Middle frontal gyrus (tissue), 1 donor: ENCODE measurements at regions not wholly inside any gene's neighbourhood (a gene's known extent, or its start where the extent isn't known, plus 50 kb on each side); places are given as distances from the start of the nearest gene placed in this dataset.
"Not testable (repeated sequence)": the region's sequence is repeated elsewhere in the genome, so short reads cannot be mapped to it uniquely, and the experiment has no call there.

Experiments
- DNase-seq: peaks from one replicate; pipeline ENCODE4 v3.0.0-alpha.2; 2015; ENCODE audit warnings: low spot score; ENCODE audit errors: extremely low spot score

- no peak for DNase-seq
These were observed 1349.4 kb downstream of the CDH8 start for GRCh38 chr16:60686824-60687223.

DNA sequence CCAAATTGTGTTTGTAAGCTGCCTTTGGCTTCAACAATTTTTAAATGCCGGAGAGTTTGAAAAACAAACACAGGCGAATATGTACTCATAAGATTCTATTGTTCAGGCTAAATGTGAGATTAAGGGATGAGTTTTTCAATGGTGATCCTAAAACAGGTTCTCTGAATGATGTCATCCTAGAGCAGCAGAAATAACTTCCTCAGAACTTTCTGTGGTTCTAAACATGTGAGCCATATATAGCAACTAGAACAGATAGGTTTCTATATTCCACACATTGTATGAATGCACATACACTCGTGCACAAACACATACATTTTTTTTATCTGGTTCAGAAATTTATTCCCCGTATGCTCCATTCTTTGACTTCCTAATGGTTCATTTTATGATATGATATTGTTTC, 1352.2 kb downstream of the CDH8 start:
- DNase-seq: no peak

GRCh38 chr16:60682219-60682618, 1354.0 kb downstream of the CDH8 start:
- no peak for DNase-seq

DNA sequence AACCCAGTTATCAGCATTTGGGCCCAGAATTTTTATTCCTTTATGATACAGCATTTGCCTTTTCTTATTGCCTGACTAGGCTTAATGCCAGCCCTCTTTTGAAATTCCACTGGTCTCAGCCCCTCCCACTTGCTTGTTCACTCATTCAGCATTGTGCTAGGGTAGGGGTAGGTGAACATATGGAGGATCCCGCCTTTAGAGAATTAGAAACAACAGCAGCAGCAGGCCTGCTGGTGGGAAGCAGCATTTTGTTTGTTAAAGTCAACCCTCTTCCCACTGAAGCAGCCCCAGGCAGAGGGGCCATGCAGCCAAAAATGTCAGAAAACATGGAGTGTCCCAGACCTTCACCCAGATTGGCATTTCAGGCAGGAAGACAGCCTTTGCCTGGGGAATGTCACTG, 1355.2 kb downstream of the CDH8 start:
- no peak for DNase-seq

DNA sequence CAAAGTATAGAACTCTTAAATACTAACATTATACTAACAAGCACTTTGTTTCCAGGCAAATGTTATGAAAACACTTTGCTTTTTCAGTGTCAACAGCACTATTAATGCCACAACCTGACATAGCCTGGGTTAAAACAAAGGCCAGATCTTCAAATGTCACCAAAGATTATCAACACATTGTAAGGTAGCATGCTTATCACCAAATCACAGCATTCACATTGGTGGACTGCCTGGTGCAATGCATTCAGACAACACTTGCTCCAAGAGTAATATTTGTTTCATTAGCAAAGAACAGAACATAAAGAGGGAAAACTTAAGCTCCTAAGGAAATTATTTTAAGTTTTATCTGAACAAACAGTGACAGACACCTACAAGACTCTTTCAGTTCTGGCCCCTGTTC, 1361.2 kb downstream of the CDH8 start:
- DNase-seq: no peak

DNA sequence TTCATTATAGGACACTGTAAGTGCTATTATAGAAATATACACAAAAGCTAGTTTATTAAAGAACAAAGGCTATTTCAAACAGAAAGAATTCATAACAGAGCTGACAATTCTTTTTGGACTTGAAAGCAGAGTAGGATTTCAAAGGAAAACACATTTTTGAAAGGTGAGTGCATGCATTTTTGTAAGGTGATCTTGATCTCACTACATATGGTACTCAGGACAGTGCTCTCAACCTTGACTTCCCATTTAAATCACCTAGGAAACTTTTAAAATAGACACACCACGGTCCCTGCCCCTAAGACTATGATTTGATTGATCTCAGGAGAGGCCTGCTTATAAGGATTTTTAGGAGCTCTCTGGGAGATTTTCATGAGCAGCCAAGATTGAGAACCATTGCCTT, 1362.0 kb downstream of the CDH8 start:
- DNase-seq: no peak

DNA sequence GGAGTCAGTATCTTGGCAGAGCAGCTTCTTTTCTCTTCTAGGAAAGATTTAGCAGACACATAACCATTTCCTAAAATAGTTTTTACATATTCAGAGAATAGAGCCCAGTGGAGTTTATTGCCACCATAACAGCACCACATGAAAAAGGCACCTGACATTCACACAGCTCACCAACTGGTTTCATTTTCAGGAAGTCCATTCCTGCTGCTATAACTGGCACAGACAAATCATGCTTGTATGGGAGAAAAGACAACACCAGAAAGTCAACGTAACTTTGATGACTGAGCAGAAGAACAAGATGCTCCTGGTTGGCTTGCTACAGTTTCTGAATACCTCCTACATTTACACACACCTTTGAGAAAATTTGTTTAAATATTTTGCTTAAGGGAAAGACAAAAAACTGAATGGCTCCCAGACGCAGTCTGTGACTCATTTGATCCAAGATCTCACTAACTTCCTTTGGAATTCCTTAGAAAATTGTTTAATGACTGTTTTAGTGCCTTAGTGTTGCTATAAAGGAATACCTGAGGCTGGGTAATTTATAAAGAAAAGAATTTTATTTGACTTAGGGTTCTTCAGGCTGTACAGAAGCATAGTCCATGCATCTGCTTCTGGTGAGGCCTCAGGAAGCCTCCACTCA, 1380.6 kb downstream of the CDH8 start:
- DNase-seq: no peak

- no peak for DNase-seq
These were observed 1384.9 kb downstream of the CDH8 start for GRCh38 chr16:60651346-60651745.

- no peak for DNase-seq
These were observed 1387.9 kb downstream of the CDH8 start for GRCh38 chr16:60648290-60648689.

DNA sequence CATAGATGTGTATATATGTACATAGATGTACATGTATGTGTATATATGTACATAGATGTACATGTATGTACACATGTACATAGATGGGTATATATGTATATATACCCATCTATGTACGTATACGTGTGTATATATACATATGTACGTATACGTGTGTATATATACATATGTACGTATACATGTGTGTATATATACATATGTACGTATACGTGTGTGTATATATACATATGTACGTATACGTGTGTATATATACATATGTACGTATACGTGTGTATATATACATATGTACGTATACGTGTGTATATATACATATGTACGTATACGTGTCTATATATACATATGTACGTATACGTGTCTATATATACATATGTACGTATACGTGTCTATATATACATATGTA, 1388.8 kb downstream of the CDH8 start:
- not testable (repeated sequence) for DNase-seq

- DNase-seq: no peak
These were observed 1389.6 kb downstream of the CDH8 start for GRCh38 chr16:60646631-60647030.

DNA sequence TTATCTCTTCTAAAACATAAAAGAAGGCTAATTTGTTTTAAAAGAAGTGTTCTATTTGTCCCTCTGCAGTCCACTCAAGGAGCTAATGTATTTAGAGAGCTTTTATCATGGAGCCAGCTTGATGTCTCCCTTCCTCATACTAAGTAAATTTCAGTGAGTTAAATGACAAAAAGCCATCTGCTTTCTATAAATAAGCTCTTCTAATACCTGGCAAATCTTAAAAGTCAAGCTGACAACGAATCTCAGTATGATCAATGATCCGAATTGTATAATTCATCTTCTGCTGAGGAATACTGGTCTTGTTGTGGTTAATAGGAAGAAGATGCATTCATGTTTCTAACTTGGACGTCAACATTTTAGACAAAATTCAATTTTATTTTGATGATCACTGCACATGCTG, 1390.7 kb downstream of the CDH8 start:
- no peak for DNase-seq

DNA sequence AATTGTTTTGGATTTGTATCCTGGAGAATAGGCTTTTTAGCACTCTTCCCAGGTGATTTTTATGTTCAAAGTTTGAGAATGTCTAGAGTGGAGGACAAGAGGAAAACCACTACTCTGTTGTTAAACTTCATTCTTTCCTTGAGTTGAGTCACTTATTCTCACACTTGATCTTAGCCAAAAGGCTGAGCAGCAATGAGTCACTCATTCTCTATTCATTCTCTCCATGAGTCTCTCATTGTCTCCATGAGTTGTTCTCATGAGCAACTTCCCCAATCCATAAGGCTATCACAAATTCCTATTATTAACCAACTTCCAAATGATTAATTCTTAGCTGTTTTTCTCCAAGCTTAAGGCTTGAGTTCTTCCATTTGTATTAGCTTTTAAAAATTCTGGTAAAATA, 1393.3 kb downstream of the CDH8 start:
- no peak for DNase-seq

GRCh38 chr16:60641067-60641665, 1395.1 kb downstream of the CDH8 start:
- no peak for DNase-seq

GRCh38 chr16:60640038-60640437, 1396.2 kb downstream of the CDH8 start:
- DNase-seq: no peak

DNA sequence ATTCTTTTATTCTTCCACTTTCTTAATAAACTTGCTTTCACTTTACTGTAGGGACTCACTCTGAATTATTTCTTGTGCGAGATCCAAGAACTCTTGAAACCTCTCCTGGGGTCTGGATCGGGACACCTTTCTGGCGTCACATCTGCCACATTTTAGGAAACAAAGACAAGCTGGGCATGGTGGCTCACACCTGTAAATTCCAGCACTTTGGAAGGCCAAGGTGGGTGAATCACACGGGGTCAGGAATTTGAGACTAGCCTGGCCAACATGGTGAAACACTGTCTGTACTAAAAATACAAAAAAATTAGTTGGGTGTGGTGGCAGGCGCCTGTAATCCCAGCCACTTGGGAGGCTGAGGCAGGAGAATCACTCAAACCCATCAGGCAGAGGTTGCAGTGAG, 1399.6 kb downstream of the CDH8 start:
- DNase-seq: not testable (repeated sequence)

DNA sequence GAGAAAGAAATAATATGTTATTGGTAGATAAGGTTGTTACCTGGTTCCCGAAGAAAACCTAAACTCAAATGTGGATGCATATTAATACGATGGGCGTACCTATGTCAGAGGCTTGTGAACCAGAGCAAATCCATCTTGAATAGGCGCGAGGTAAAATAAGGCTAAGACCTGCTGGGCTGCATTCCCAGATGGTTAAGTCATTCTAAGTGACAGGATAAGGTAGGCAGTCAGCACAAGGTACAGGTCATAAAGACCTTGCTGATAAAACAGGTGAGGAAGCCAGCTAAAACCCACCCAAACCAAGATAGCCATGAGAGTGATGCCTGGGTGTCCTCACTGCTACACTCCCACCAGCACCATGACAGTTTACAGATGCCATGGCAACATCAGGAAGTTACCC, 1400.1 kb downstream of the CDH8 start:
- no peak for DNase-seq

DNA sequence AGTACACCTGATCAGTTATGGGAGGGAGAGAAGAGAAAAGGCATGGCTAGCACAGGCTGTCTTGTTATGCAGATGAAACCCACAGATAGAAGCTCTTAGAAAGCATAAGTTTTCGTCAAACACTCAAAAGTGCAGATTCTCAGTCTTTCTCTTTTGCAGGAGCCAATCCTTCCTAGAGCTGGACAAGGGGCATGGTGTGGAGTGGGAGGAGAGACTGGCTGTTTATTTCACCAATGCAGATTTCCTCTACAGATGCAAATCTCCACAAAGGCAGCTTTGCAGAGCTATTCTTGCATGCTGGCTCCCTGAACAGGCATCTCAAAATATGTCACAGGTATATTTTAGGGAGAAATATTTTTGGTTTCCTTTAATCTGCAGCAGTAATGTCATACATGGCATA, 1400.7 kb downstream of the CDH8 start:
- no peak for DNase-seq

DNA sequence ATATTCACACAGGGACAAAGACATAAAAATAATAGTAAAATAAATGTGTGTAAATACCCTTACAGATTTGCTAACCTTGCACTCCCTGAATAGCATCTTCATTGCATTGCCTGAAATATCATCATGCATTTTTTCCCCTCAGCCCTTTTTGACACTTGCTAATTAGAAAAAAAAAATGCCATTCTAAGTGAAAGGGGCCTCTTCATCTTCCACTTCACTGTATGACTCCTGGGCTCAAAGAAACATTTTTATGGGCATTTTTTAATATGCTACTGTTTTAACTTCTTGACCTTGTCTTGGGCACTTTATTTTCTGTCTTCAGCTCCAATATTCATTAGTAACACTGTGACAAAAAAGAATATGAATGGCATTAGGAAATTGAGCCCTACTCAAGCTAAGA, 1424.4 kb downstream of the CDH8 start:
- no peak for DNase-seq

DNA sequence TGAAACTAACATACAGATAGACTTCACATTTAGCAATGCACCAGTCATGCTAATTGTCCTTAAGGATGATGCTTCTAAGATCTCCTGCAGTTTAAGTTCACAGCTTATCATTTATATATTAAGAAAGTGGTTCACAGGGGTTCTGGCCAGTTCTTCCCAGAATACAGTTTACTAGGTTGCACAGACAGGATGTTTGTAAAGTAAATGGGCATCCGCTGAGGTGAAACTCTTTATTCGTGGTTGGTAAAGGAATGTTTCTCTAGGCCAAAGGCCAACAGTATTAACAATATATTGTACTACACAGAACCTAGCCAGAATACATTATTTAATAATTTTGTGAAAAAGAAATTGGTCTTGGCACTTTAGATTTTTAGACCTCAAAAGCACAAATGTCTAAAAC, 1427.3 kb downstream of the CDH8 start:
- DNase-seq: no peak

DNA sequence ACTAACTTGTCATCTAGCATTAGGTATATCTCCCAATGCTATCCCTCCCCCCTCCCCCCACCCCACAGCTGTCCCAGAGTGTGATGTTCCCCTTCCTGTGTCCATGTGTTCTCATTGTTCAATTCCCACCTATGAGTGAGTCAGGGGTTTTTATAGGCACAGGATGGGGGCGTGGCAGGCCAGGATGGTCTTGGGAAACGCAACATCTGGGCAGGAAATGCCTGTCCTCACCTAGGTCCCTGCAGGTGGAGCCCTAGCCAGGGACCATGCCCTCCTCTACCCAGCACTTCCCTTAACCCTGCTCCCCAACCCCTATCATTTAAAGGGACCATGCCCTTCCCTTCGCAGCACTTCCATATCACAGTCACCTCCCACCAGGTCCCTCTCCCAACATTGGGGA, 1430.6 kb downstream of the CDH8 start:
- DNase-seq: not testable (repeated sequence)

DNA sequence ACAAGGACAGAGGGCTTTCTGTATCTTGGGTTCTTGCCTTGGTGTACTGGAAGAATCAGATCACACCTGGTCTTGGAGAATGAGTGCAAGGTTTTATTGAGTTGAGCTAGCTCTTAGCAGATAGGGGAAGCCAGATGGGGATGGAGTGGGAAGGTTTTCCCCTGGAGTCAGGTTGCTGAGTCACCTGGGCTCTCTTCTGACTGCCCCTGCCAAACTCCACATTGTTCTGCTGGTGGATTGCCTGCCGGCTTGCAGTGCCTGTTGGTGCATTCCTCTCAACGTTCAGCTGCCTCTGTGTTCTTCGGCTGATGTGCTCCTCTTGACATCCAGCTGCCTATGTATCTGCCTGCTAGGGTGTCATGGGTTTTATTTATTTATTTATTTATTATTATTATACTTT, 1431.1 kb downstream of the CDH8 start:
- DNase-seq: no peak

DNA sequence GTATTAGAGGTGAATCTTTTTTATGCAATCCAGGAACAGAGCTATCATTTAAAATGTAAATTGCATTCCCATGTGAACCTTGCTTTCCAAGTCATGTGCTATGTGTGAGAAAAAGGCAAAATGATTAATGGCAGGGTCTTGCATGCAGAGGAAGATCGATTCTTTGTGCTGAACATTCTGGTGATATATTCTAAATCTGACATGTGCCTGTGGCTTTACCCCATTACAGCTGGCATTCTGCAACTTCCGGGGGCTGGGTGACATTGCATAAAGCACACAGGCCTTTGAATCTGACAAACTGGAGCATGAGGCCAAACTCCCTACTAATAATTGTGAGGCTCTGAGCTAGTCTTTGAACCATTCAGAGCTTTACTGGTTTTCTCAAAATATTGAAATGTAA, 1449.7 kb downstream of the CDH8 start:
- DNase-seq: no peak

DNA sequence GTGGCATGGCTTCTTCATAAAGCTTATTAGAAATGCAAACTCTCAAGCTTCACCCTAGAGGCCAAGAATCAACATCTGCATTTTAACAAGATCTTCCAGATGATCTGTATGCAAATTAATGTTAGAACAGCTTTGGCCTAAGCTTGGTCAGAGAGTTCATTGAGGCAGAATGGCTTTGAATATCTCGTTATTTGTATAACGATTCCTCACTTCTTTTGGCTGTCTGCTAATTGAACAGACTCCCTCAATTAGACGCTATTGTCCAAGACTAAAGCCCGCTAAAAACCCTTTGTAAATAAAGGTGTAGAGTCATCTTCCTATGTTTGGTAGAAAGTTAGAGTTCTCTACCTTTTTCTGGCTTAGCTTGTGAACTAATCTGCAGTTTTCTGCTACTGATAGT, 1453.7 kb downstream of the CDH8 start:
- no peak for DNase-seq
